Aorta (tissue), 5 donors: ENCODE measurements at regions not wholly inside any gene's neighbourhood (a gene's known extent, or its start where the extent isn't known, plus 50 kb on each side); places are given as distances from the start of the nearest gene placed in this dataset.

Experiments used
- ATAC-seq: fragments of 200-7000 bp; cut with Tn5 transposase; one replicate; pipeline ENCODE4 v1.9.1; 2022; ENCODE audit warnings: moderate library complexity; ENCODE audit not compliant: low FRiP score
- DNase-seq, 2 donors: peaks; one replicate each; pipeline ENCODE4 v3.0.0-alpha.2; 2020
- H3K27ac ChIP-seq, 2 donors: one replicate each; pipeline ENCODE4 v1.5.1; 2013; ENCODE audit warnings: low read length in 2 of 2, mild to moderate bottlenecking in 2 of 2, moderate library complexity in 2 of 2, control low read depth in 1 of 2, inconsistent platforms in 1 of 2, low read depth in 1 of 2
- H3K27me3 ChIP-seq, 2 donors: one replicate each; pipeline ENCODE4 v1.6.1; 2013; ENCODE audit warnings: control low read depth in 1 of 2, low read length in 1 of 2, mild to moderate bottlenecking in 1 of 2, moderate library complexity in 1 of 2; ENCODE audit not compliant: insufficient read depth in 2 of 2, control insufficient read depth in 1 of 2
- H3K36me3 ChIP-seq, 2 donors: one replicate each; pipeline ENCODE4 v1.6.1; 2013; ENCODE audit warnings: control low read depth in 1 of 2, low read length in 1 of 2, mild to moderate bottlenecking in 1 of 2; ENCODE audit not compliant: insufficient read depth in 2 of 2, control insufficient read depth in 1 of 2
- H3K4me1 ChIP-seq, 2 donors: one replicate each; pipeline ENCODE4 v1.6.1; 2013; ENCODE audit warnings: low read length in 2 of 2, control low read depth in 1 of 2, mild to moderate bottlenecking in 1 of 2, moderate library complexity in 1 of 2; ENCODE audit not compliant: insufficient read depth in 2 of 2, control insufficient read depth in 1 of 2
- H3K4me3 ChIP-seq, 2 donors: one replicate each; pipeline ENCODE4 v1.5.1; 2013; ENCODE audit warnings: low read length in 2 of 2, control low read depth in 1 of 2, mild to moderate bottlenecking in 1 of 2
- H3K9me3 ChIP-seq: one replicate; pipeline ENCODE4 v1.6.1; 2013; ENCODE audit warnings: mild to moderate bottlenecking, low read length; ENCODE audit not compliant: control insufficient read depth
- WGBS, 2 donors: extraction: QIAGEN DNeasy Blood & Tissue Kit; methylation state at CpG; one replicate each; pipeline ENCODE4 v1.1.7; 2013; 5-methylcytosine and 5-hydroxymethylcytosine counted together
- intact Hi-C, 2 donors: fragments of 100-400 bp; cut with DNase I; formaldehyde crosslinking; loops; one replicate each; pipeline versions ENCODE4 v1.14.2 to v1.15.0; 2022
- donor health status: healthy with polysubstance abuse.
- donor health status: Bipolar disorder and iron deficiency.
- donor health status: DM: no; HTN: no; CAD: no.
- donor health status: DM: no; HTN: no; CAD: no.
- donor health status: DM: yes; HTN: yes; CAD: no.

- intact Hi-C loops = no loop called here
- H3K27ac ChIP-seq = no peak overlapping the region
- H3K36me3 ChIP-seq = no peaks in the 10 kb centered on the region
- peak; percentile 44 for ATAC-seq
- DNase-seq = no peak
- H3K9me3 ChIP-seq = no peaks in the 10 kb centered on the region
- no peaks in the 10 kb centered on the region for H3K27me3 ChIP-seq
- no peak overlapping the region for H3K4me3 ChIP-seq
- H3K4me1 ChIP-seq = no peaks in the 10 kb centered on the region
Measured at GRCh38 chr5:110194191-110194590, 504.5 kb downstream of the MAN2A1 start.

GRCh38 chr5:110195288-110195687, 505.6 kb downstream of the MAN2A1 start:
- no peak overlapping the region for H3K27ac ChIP-seq
- peaks cover 1% of the 10 kb centered on the region for H3K9me3 ChIP-seq
- no peaks in the 10 kb centered on the region for H3K27me3 ChIP-seq
- DNase-seq (no peak), ATAC-seq (no peak)
- intact Hi-C loops = no loop called here
- 90 to 94% methylated on average over 1 of the region's 1 CpG for WGBS, 2 donors
- H3K4me1 ChIP-seq = no peaks in the 10 kb centered on the region
- H3K36me3 ChIP-seq = no peaks in the 10 kb centered on the region
- H3K4me3 ChIP-seq = no peak overlapping the region

GRCh38 chr5:110201791-110202190, 512.1 kb downstream of the MAN2A1 start:
- H3K4me3 ChIP-seq = no peak overlapping the region
- no peak overlapping the region for H3K27ac ChIP-seq
- 18 to 22% methylated on average over 1 of the region's 1 CpG for WGBS, 2 donors
- intact Hi-C loops = no loop called here
- no peaks in the 10 kb centered on the region for H3K27me3 ChIP-seq
- no peaks in the 10 kb centered on the region for H3K4me1 ChIP-seq
- ATAC-seq = no peak
- H3K36me3 ChIP-seq = no peaks in the 10 kb centered on the region
- no peak for DNase-seq
- peaks cover 1% of the 10 kb centered on the region for H3K9me3 ChIP-seq

GRCh38 chr5:110203661-110204060, 513.9 kb downstream of the MAN2A1 start:
- Histone ChIP-seq H3K36me3 (no peaks in the 10 kb centered on the region), H3K4me1 (no peaks in the 10 kb centered on the region), H3K27ac (no peak overlapping the region), H3K9me3 (peaks cover 3% of the 10 kb centered on the region), H3K4me3 (no peak overlapping the region), H3K27me3 (no peaks in the 10 kb centered on the region)
- intact Hi-C loops = no loop called here
- DNase-seq = no peak
- no peak for ATAC-seq

GRCh38 chr5:110209401-110209800, 517.1 kb downstream of the TMEM232 start:
- intact Hi-C loops = no loop called here
- peaks cover 1% of the 10 kb centered on the region for H3K9me3 ChIP-seq

GRCh38 chr5:110218981-110219380, 507.5 kb downstream of the TMEM232 start:
- intact Hi-C loops = no loop called here
- Histone ChIP-seq H3K27me3 (no peaks in the 10 kb centered on the region), H3K4me1 (no peaks in the 10 kb centered on the region), H3K9me3 (peaks cover 12% of the 10 kb centered on the region), H3K4me3 (no peak overlapping the region), H3K36me3 (no peaks in the 10 kb centered on the region), H3K27ac (no peak overlapping the region)
- DNase-seq (no peak), ATAC-seq (no peak)
- 44 to 83% methylated on average over 1 of the region's 1 CpG for WGBS, 2 donors

More at GRCh38 chr5:110209401-110209800, 517.1 kb downstream of the TMEM232 start:
- Histone ChIP-seq H3K27ac (no peak overlapping the region), H3K4me3 (no peak overlapping the region), H3K36me3 (no peaks in the 10 kb centered on the region), H3K27me3 (no peaks in the 10 kb centered on the region), H3K4me1 (no peaks in the 10 kb centered on the region)
- no peak for DNase-seq
- no peak for ATAC-seq
- 79% methylated on average over 3 of the region's 3 CpGs for WGBS, 2 donors

GRCh38 chr5:110219769-110220168, 506.7 kb downstream of the TMEM232 start:
- Histone ChIP-seq H3K36me3 (no peaks in the 10 kb centered on the region), H3K27me3 (no peaks in the 10 kb centered on the region), H3K4me1 (no peaks in the 10 kb centered on the region), H3K9me3 (peaks cover 12% of the 10 kb centered on the region), H3K4me3 (no peak overlapping the region), H3K27ac (no peak overlapping the region)
- ATAC-seq (no peak), DNase-seq (no peak)
- WGBS, 2 donors = 66 to 72% methylated on average over 2 of the region's 2 CpGs
- intact Hi-C loops = no loop called here

GRCh38 chr5:110221036-110221435, 505.4 kb downstream of the TMEM232 start:
- DNase-seq = no peak
- ATAC-seq = no peak
- no peak overlapping the region for H3K4me3 ChIP-seq
- H3K4me1 ChIP-seq = no peaks in the 10 kb centered on the region
- intact Hi-C loops = no loop called here
- peaks cover 12% of the 10 kb centered on the region for H3K9me3 ChIP-seq
- H3K27me3 ChIP-seq = no peaks in the 10 kb centered on the region
- no peaks in the 10 kb centered on the region for H3K36me3 ChIP-seq
- H3K27ac ChIP-seq = no peak overlapping the region
- WGBS, 2 donors = 79 to 82% methylated on average over 2 of the region's 2 CpGs

- DNase-seq = no peak
- Histone ChIP-seq H3K9me3 (peaks cover 10% of the 10 kb centered on the region), H3K36me3 (no peaks in the 10 kb centered on the region), H3K4me3 (no peak overlapping the region), H3K4me1 (no peaks in the 10 kb centered on the region), H3K27ac (no peak overlapping the region), H3K27me3 (no peaks in the 10 kb centered on the region)
- WGBS, 2 donors = 83 to 87% methylated on average over 1 of the region's 1 CpG
- intact Hi-C loops = no loop called here
- ATAC-seq = no peak
Measured at GRCh38 chr5:110224050-110224449, 502.4 kb downstream of the TMEM232 start.
